ENCODE measurements at regions not wholly inside any gene's neighbourhood (a gene's known extent, or its start where the extent isn't known, plus 50 kb on each side); places are given as distances from the start of the nearest gene placed in this dataset.

GRCh38 chr2:104049438-104049837 is 804.5 kb upstream of the POU3F3 start:
- no peak overlapping the region for H3K4me2 ChIP-seq (ENCODE audit: low read length)
- H3K9ac ChIP-seq (ENCODE audit: low read length), result no peak overlapping the region
- no peaks in the 10 kb centered on the region for H3K36me3 ChIP-seq (ENCODE audit: control insufficient read depth in 1 of 2, insufficient read depth in 2 of 2, low read length in 2 of 2)
- RAD21 ChIA-PET (ENCODE audit: low non-redundant PET in 1 of 2, low total read pairs in 2 of 2, uncharacterized antibody in 2 of 2, unreplicated experiment in 2 of 2), result no interaction called here
- H3K9me3 ChIP-seq (ENCODE audit: control insufficient read depth in 1 of 2, insufficient read depth in 1 of 2, low read depth in 1 of 2, low read length in 2 of 2), result peaks cover 4 to 17% of the 10 kb centered on the region in 2 experiments; a peak in 2 of 4 replicates
- POLR2A ChIA-PET, result no interaction called here
- H3K27me3 ChIP-seq (ENCODE audit: insufficient read depth, low read length), result no peaks in the 10 kb centered on the region
- no peaks in the 10 kb centered on the region for H3K79me2 ChIP-seq (ENCODE audit: insufficient read depth, low read length)
- H3K4me3 ChIP-seq (replicated peaks in 1 of 2; ENCODE audit: low read depth in 1 of 2, low read length in 2 of 2), result no peak overlapping the region
- no peaks in the 10 kb centered on the region; the same call in 1 of the 2 replicates for H4K20me1 ChIP-seq (ENCODE audit: insufficient read depth)
- no peak overlapping the region for H2AFZ ChIP-seq (ENCODE audit: low read depth, low read length, poor library complexity, severe bottlenecking)
- no peaks in the 10 kb centered on the region for H3K4me1 ChIP-seq (ENCODE audit: control insufficient read depth in 1 of 2, insufficient read depth in 2 of 2, low read length in 2 of 2)
- ATAC-seq (no peak), DNase-seq (ENCODE audit: low read depth, low spot score) (no peak)
- intact Hi-C loops (cut with micrococcal nuclease), result no loop called here
- TF ChIP-seq YY1 (IDR thresholded peaks at IDR 0.05; ENCODE audit: extremely low read depth, insufficient replicate concordance, low read depth, low read length) (no peak), EZH2phosphoT487 (IDR thresholded peaks at IDR 0.05; ENCODE audit: borderline replicate concordance) (no peak), SIN3A (IDR thresholded peaks at IDR 0.05; ENCODE audit: low read depth) (no peak), EGR1 (IDR thresholded peaks at IDR 0.05; ENCODE audit: low read depth) (no peak), ZFX (IDR thresholded peaks at IDR 0.05) (no peak), EZH2 (IDR thresholded peaks at IDR 0.05) (no peak), POLR2A (IDR thresholded peaks at IDR 0.05; ENCODE audit: borderline replicate concordance, extremely low read depth, insufficient read depth, insufficient read length) (no peak), RAD21 (IDR thresholded peaks at IDR 0.05; ENCODE audit: low read depth) (no peak), CEBPB (IDR thresholded peaks at IDR 0.05; ENCODE audit: low read depth) (no peak), FOSL1 (IDR thresholded peaks at IDR 0.05; ENCODE audit: low read depth) (no peak), SP1 (IDR thresholded peaks at IDR 0.05; ENCODE audit: low read depth) (no peak), CBX3 (IDR thresholded peaks at IDR 0.05; ENCODE audit: low read depth) (no peak), TCF7L2 (IDR thresholded peaks at IDR 0.05; ENCODE audit: borderline replicate concordance, extremely low read depth, insufficient read depth, insufficient read length) (no peak), ZBTB33 (IDR thresholded peaks at IDR 0.05; ENCODE audit: extremely low read depth, insufficient replicate concordance, low read length) (no peak), SRF (IDR thresholded peaks at IDR 0.05; ENCODE audit: low read depth) (no peak)
- TF ChIP-seq, protein P1, sequence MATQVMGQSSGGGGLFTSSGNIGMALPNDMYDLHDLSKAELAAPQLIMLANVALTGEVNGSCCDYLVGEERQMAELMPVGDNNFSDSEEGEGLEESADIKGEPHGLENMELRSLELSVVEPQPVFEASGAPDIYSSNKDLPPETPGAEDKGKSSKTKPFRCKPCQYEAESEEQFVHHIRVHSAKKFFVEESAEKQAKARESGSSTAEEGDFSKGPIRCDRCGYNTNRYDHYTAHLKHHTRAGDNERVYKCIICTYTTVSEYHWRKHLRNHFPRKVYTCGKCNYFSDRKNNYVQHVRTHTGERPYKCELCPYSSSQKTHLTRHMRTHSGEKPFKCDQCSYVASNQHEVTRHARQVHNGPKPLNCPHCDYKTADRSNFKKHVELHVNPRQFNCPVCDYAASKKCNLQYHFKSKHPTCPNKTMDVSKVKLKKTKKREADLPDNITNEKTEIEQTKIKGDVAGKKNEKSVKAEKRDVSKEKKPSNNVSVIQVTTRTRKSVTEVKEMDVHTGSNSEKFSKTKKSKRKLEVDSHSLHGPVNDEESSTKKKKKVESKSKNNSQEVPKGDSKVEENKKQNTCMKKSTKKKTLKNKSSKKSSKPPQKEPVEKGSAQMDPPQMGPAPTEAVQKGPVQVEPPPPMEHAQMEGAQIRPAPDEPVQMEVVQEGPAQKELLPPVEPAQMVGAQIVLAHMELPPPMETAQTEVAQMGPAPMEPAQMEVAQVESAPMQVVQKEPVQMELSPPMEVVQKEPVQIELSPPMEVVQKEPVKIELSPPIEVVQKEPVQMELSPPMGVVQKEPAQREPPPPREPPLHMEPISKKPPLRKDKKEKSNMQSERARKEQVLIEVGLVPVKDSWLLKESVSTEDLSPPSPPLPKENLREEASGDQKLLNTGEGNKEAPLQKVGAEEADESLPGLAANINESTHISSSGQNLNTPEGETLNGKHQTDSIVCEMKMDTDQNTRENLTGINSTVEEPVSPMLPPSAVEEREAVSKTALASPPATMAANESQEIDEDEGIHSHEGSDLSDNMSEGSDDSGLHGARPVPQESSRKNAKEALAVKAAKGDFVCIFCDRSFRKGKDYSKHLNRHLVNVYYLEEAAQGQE (IDR thresholded peaks at IDR 0.05; ENCODE audit: low read depth), result no peak
- TF ChIP-seq, protein P2, sequence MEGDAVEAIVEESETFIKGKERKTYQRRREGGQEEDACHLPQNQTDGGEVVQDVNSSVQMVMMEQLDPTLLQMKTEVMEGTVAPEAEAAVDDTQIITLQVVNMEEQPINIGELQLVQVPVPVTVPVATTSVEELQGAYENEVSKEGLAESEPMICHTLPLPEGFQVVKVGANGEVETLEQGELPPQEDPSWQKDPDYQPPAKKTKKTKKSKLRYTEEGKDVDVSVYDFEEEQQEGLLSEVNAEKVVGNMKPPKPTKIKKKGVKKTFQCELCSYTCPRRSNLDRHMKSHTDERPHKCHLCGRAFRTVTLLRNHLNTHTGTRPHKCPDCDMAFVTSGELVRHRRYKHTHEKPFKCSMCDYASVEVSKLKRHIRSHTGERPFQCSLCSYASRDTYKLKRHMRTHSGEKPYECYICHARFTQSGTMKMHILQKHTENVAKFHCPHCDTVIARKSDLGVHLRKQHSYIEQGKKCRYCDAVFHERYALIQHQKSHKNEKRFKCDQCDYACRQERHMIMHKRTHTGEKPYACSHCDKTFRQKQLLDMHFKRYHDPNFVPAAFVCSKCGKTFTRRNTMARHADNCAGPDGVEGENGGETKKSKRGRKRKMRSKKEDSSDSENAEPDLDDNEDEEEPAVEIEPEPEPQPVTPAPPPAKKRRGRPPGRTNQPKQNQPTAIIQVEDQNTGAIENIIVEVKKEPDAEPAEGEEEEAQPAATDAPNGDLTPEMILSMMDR (IDR thresholded peaks at IDR 0.05 in 2 of 3, conservative IDR thresholded peaks at IDR 0.05 in 1 of 3; ENCODE audit: borderline replicate concordance in 1 of 3, insufficient read depth in 1 of 3, low read depth in 2 of 3, low read length in 2 of 3), result no peak
- no peak overlapping the region for H3K27ac ChIP-seq (ENCODE audit: low read depth, low read length)
- BruUV-seq (replicated peaks), result no TSS peak
- CTCF ChIA-PET, result no interaction called here
- H3K9me2 ChIP-seq (ENCODE audit: insufficient read depth), result no peaks in the 10 kb centered on the region
